G401.6 (cell line): ENCODE measurements at regions not wholly inside any gene's neighbourhood (a gene's known extent, or its start where the extent isn't known, plus 50 kb on each side); places are given as distances from the start of the nearest gene placed in this dataset.

Source experiments
- FAIRE-seq: peaks from 2 replicates; lab custom pipeline; 2012; peaks lifted over from hg19 to GRCh38; lab: Jason Lieb, UNC

- no peak for FAIRE-seq
Measured at GRCh38 chr12:28938581-28939235, 210.4 kb upstream of the FAR2 start.

GRCh38 chr12:28939427-28939826 lies 209.7 kb upstream of the FAR2 start:
- no peak for FAIRE-seq

- no peak for FAIRE-seq
Measured at GRCh38 chr12:28941248-28941647, 207.8 kb upstream of the FAR2 start.

- FAIRE-seq, result no peak
Measured at GRCh38 chr12:28946361-28946760, 202.7 kb upstream of the FAR2 start.

GRCh38 chr12:28948685-28949084 lies 200.4 kb upstream of the FAR2 start:
- FAIRE-seq, result no peak

GRCh38 chr12:28949184-28949583 lies 199.9 kb upstream of the FAR2 start:
- no peak for FAIRE-seq

- FAIRE-seq, result no peak
Measured at GRCh38 chr12:28950049-28950448, 199.0 kb upstream of the FAR2 start.

- FAIRE-seq, result no peak
Measured at GRCh38 chr12:28951935-28952334, 197.1 kb upstream of the FAR2 start.

GRCh38 chr12:28954333-28954732 lies 194.7 kb upstream of the FAR2 start:
- FAIRE-seq, result no peak

- no peak for FAIRE-seq
Measured at GRCh38 chr12:28955491-28955890, 193.6 kb upstream of the FAR2 start.

GRCh38 chr12:28955931-28956330 lies 193.1 kb upstream of the FAR2 start:
- FAIRE-seq, result no peak

GRCh38 chr12:28958553-28959195 lies 190.4 kb upstream of the FAR2 start:
- no peak for FAIRE-seq

GRCh38 chr12:28961948-28962384 lies 187.1 kb upstream of the FAR2 start:
- no peak for FAIRE-seq

GRCh38 chr12:28963554-28963953 lies 185.5 kb upstream of the FAR2 start:
- FAIRE-seq, result no peak

GRCh38 chr12:28966046-28966780 lies 182.9 kb upstream of the FAR2 start:
- FAIRE-seq, result no peak

- FAIRE-seq, result no peak
Measured at GRCh38 chr12:28967426-28967825, 181.7 kb upstream of the FAR2 start.

GRCh38 chr12:28973491-28973890 lies 175.6 kb upstream of the FAR2 start:
- FAIRE-seq, result no peak

- FAIRE-seq, result no peak
Measured at GRCh38 chr12:28974166-28974565, 174.9 kb upstream of the FAR2 start.

- FAIRE-seq, result no peak
Measured at GRCh38 chr12:28974883-28975282, 174.2 kb upstream of the FAR2 start.

GRCh38 chr12:28975564-28976340 lies 173.3 kb upstream of the FAR2 start:
- FAIRE-seq, result no peak

- no peak for FAIRE-seq
Measured at GRCh38 chr12:28980436-28980835, 168.6 kb upstream of the FAR2 start.

- FAIRE-seq, result no peak
Measured at GRCh38 chr12:28987538-28988324, 161.3 kb upstream of the FAR2 start.
